ENCODE measurements at regions not wholly inside any gene's neighbourhood (a gene's known extent, or its start where the extent isn't known, plus 50 kb on each side); places are given as distances from the start of the nearest gene placed in this dataset.

GRCh38 chr10:25114036-25114411 lies 60.8 kb upstream of the GPR158 start (continued):
- TF ChIP-seq, protein P1, sequence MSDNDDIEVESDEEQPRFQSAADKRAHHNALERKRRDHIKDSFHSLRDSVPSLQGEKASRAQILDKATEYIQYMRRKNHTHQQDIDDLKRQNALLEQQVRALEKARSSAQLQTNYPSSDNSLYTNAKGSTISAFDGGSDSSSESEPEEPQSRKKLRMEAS (IDR thresholded peaks at IDR 0.05): no peak
- no peak for TF ChIP-seq CBX5 (IDR thresholded peaks at IDR 0.05; ENCODE audit: low read depth, low read length)
- TF ChIP-seq POU5F1 (IDR thresholded peaks at IDR 0.05; ENCODE audit: low read depth, low read length): no peak
- no peak for TF ChIP-seq TCF12 (IDR thresholded peaks at IDR 0.05; ENCODE audit: low read depth, low read length)

All from H1 (cell line).